K562 (cell line): ENCODE measurements at regions not wholly inside any gene's neighbourhood (a gene's known extent, or its start where the extent isn't known, plus 50 kb on each side); places are given as distances from the start of the nearest gene placed in this dataset.

ENCODE experiments used
- ATAC-seq: fragments of 200-7000 bp; cut with Tn5 transposase; 3 replicates; pipeline ENCODE4 v1.9.1; 2020; ENCODE audit warnings: moderate library complexity
- BruUV-seq: library from RNA; stranded (reverse); fragments of 400-500 nt; replicated peaks from 2 replicates; lab custom pipeline; 2021; lab: Mats Ljungman, UMichigan
- CTCF ChIA-PET: fragments of 300-600 bp; formaldehyde crosslinking; extraction: SDS; loops from one replicate; lab custom pipeline; 2021; ENCODE audit warnings: low intra/inter-chr PET ratio; lab: Yijun Ruan, JAX
- POLR2A ChIA-PET: fragments of 300-600, 350-650 bp; sonication (Branson Sonifier 250); formaldehyde crosslinking; extraction: SDS; loops from one replicate; lab custom pipeline; 2021; ENCODE audit warnings: antibody characterized with exemption, inconsistent platforms; lab: Yijun Ruan, JAX
- DNase-seq, 4 experiments: peaks; one replicate each; pipeline versions ENCODE4 v3.0.0 to v3.0.0-alpha.2; 2011 to 2018; ENCODE audit warnings: low spot score in 3 of 4, mixed read lengths in 3 of 4; ENCODE audit errors: extremely low read depth in 1 of 4
- FAIRE-seq: peaks from 2 replicates; lab custom pipeline; 2011; peaks lifted over from hg19 to GRCh38; lab: Jason Lieb, UNC
- H2AFZ ChIP-seq: 2 replicates; pipeline ENCODE4 v1.6.0; 2011; ENCODE audit warnings: low read depth, low read length, control low read depth, inconsistent platforms
- H3K27ac ChIP-seq: fragments of 200-600 bp; 3 replicates; pipeline ENCODE4 v1.8.0; 2011; ENCODE audit warnings: low read depth, mild to moderate bottlenecking, control low read depth, inconsistent platforms, low read length, moderate library complexity, mixed read lengths; ENCODE audit errors: extremely low read depth
- H3K27me3 ChIP-seq, 2 experiments: fragments of 300-600 bp in 1 of 2; 2 replicates in 1 of 2; 3 replicates in 1 of 2; pipeline versions ENCODE4 v1.6.0 to v1.8.0; 2011; ENCODE audit warnings: inconsistent platforms in 2 of 2, low read length in 2 of 2, mild to moderate bottlenecking in 1 of 2, mixed read lengths in 1 of 2, moderate library complexity in 1 of 2; ENCODE audit not compliant: control insufficient read depth in 2 of 2, insufficient read depth in 2 of 2
- H3K36me3 ChIP-seq: fragments of 300-600 bp; 3 replicates; pipeline ENCODE4 v1.8.0; 2011; ENCODE audit warnings: mild to moderate bottlenecking, low read length, inconsistent platforms; ENCODE audit not compliant: control insufficient read depth, insufficient read depth
- H3K4me1 ChIP-seq, 2 experiments: fragments of 200-600 bp in 1 of 2; replicated peaks in 1 of 2; 2 replicates in 1 of 2; 3 replicates in 1 of 2; pipeline versions ENCODE4 v1.5.1 to v1.8.0; 2011; ENCODE audit warnings: inconsistent platforms in 2 of 2, low read length in 2 of 2, mild to moderate bottlenecking in 1 of 2, mixed read lengths in 1 of 2, moderate library complexity in 1 of 2; ENCODE audit not compliant: control insufficient read depth in 2 of 2, insufficient read depth in 2 of 2
- H3K4me2 ChIP-seq: 2 replicates; pipeline ENCODE4 v1.6.1; 2011; ENCODE audit warnings: low read length, control low read depth, inconsistent platforms, mixed read lengths; ENCODE audit not compliant: insufficient read depth
- H3K4me3 ChIP-seq: fragments of 200-600 bp; sonication (generic), shearing (Covaris generic); 2 replicates; pipeline ENCODE4 v1.5.1; 2016; ENCODE audit warnings: control low read depth, inconsistent platforms
- H3K79me2 ChIP-seq: fragments of 200-600 bp; 3 replicates; pipeline ENCODE4 v1.8.0; 2011; ENCODE audit warnings: low read length, inconsistent platforms; ENCODE audit not compliant: control insufficient read depth, insufficient read depth
- H3K9ac ChIP-seq, 2 experiments: 2 replicates each; pipeline versions ENCODE4 v1.6.0 to v1.6.1; 2011; ENCODE audit warnings: low read depth in 2 of 2, low read length in 2 of 2, control low read depth in 1 of 2, inconsistent platforms in 1 of 2, mild to moderate bottlenecking in 1 of 2, mixed read lengths in 1 of 2; ENCODE audit not compliant: insufficient read depth in 1 of 2
- H3K9me1 ChIP-seq: one replicate; pipeline ENCODE4 v1.6.0; 2011; ENCODE audit warnings: inconsistent platforms, mild to moderate bottlenecking, low read length, moderate library complexity; ENCODE audit not compliant: control insufficient read depth, insufficient read depth
- H3K9me3 ChIP-seq: replicated peaks from 2 replicates; pipeline ENCODE4 v1.5.1; 2011; ENCODE audit warnings: low read depth, low read length, inconsistent platforms; ENCODE audit not compliant: control insufficient read depth, insufficient read depth
- H4K20me1 ChIP-seq: replicated peaks from 2 replicates; pipeline ENCODE4 v1.6.1; 2011; ENCODE audit warnings: low read length, inconsistent platforms, mixed read lengths; ENCODE audit not compliant: control insufficient read depth, insufficient read depth
- ASH1L ChIP-seq: fragments of 450-650 bp; IDR thresholded peaks from 2 replicates; pipeline ENCODE4 v1.6.1; 2018; ENCODE audit warnings: borderline replicate concordance, mild to moderate bottlenecking, low read depth; ENCODE audit not compliant: partially characterized antibody
- BHLHE40 ChIP-seq: IDR thresholded peaks from 2 replicates; pipeline ENCODE4 v1.6.1; 2011; ENCODE audit warnings: low read length, improper control_type of control experiment
- CEBPG ChIP-seq, 3 experiments: fragments of 200-800 bp in 1 of 3; sonication (Bioruptor generic) in 1 of 3; sonication (generic) in 1 of 3; formaldehyde crosslinking in 1 of 3; IDR thresholded peaks in 2 of 3; conservative IDR thresholded peaks in 1 of 3; 2 replicates each; pipeline versions ENCODE4 v1.6.1 to v1.8.0; 2016 to 2022; ENCODE audit warnings: missing compliant biosample characterization in 2 of 3, missing genetic modification characterization in 2 of 3, mild to moderate bottlenecking in 1 of 3, missing genetic modification reagents in 1 of 3
- FOXK1 ChIP-seq: sonication (generic); formaldehyde crosslinking; IDR thresholded peaks from 2 replicates; pipeline ENCODE4 v1.8.0; 2022; ENCODE audit warnings: missing genetic modification reagents, mild to moderate bottlenecking, borderline replicate concordance
- NFIC ChIP-seq: fragments of 450-650 bp; IDR thresholded peaks from 2 replicates; pipeline ENCODE4 v1.6.1; 2017; ENCODE audit warnings: mild to moderate bottlenecking, inconsistent platforms
- ZBED1 ChIP-seq: IDR thresholded peaks from 2 replicates; pipeline ENCODE4 v1.6.1; 2014
- ZNF239 ChIP-seq: fragments of 250-450 bp; sonication (Bioruptor Pico); IDR thresholded peaks from 2 replicates; pipeline ENCODE4 v1.4.0; 2020; ENCODE audit warnings: mild to moderate bottlenecking
- WGBS: fragments of 100-300 bp; shearing (Covaris generic); methylation state at CpG from one replicate; pipeline ENCODE4 v1.1.6; 2016; ENCODE audit warnings: low coverage, mixed read lengths; ENCODE audit not compliant: insufficient coverage; ENCODE audit errors: missing lambda C conversion rate; 5-methylcytosine and 5-hydroxymethylcytosine counted together
- in situ Hi-C: fragments of 300-500 bp; cut with MboI; formaldehyde crosslinking; loops from 4 replicates; pipeline ENCODE4 v1.15.0; 2018; ENCODE audit warnings: inconsistent platforms, mixed read lengths
- intact Hi-C: fragments of 100-400 bp; cut with micrococcal nuclease; formaldehyde crosslinking; loops from 2 replicates; pipeline ENCODE4 v1.14.2; 2022
- TF ChIP-seq, protein P1 (sequence below), 2 experiments: fragments of 450-650 bp in 1 of 2; IDR thresholded peaks; 2 replicates each; pipeline ENCODE4 v1.6.1; 2011 to 2017; ENCODE audit warnings: low read depth in 2 of 2, antibody characterized with exemption in 1 of 2, borderline replicate concordance in 1 of 2, low read length in 1 of 2, mild to moderate bottlenecking in 1 of 2, mixed read lengths in 1 of 2; ENCODE audit not compliant: control insufficient read depth in 1 of 2
- TF ChIP-seq, protein P2 (sequence below), 2 experiments: fragments of 450-650 bp; formaldehyde crosslinking in 1 of 2; IDR thresholded peaks; 2 replicates each; pipeline versions ENCODE4 v1.4.0 to v1.6.1; 2014 to 2020; ENCODE audit warnings: mild to moderate bottlenecking in 2 of 2, borderline replicate concordance in 1 of 2, low read depth in 1 of 2

DNA sequence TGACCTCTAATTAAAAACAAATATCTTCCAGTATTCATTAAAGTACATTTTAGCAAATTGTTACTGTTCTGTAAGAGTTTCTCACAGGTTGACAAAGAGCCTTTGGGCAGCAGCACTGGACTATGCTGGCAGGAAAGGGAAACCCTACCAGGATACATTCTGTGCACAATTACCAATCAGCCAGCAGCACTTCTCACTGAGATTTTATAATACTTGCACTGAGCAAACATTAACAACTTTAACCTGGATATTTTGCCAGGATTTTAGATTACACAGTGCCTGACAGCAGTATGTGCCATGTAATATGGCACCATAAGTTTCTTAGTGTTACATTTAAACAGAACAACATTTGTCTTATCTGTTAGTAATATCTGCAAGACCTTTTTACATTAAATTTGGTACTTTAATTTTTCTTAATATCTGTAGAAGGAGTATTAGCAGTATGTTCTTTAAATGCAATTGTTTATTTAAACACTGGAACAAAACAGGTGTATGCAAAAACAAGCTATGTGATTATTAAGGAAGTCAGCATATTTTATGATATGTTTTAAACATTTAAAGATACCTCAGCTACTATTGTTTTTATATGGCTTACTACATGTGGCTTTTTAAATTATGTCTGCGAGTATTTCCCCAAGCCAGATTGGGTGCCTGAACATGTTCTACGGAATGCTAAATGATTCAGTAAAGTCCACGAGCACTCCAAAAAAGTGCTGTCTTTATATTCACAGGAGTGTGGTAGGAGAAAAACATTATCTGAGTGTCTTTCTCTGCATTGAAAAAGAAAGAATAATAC, 699.0 kb upstream of the LUZP2 start:
- no peak for FAIRE-seq
- H3K9me3 ChIP-seq: no peaks in the 10 kb centered on the region; the same call in 1 of the 2 replicates
- 0% methylated on average over 3 of the region's 3 CpGs for WGBS
- no peak for TF ChIP-seq FOXK1 (CRISPR knock-in tag)
- TF ChIP-seq ZBED1: no peak
- TF ChIP-seq, protein P1, sequence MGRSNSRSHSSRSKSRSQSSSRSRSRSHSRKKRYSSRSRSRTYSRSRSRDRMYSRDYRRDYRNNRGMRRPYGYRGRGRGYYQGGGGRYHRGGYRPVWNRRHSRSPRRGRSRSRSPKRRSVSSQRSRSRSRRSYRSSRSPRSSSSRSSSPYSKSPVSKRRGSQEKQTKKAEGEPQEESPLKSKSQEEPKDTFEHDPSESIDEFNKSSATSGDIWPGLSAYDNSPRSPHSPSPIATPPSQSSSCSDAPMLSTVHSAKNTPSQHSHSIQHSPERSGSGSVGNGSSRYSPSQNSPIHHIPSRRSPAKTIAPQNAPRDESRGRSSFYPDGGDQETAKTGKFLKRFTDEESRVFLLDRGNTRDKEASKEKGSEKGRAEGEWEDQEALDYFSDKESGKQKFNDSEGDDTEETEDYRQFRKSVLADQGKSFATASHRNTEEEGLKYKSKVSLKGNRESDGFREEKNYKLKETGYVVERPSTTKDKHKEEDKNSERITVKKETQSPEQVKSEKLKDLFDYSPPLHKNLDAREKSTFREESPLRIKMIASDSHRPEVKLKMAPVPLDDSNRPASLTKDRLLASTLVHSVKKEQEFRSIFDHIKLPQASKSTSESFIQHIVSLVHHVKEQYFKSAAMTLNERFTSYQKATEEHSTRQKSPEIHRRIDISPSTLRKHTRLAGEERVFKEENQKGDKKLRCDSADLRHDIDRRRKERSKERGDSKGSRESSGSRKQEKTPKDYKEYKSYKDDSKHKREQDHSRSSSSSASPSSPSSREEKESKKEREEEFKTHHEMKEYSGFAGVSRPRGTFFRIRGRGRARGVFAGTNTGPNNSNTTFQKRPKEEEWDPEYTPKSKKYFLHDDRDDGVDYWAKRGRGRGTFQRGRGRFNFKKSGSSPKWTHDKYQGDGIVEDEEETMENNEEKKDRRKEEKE (IDR thresholded peaks at IDR 0.05; ENCODE audit: borderline replicate concordance in 1 of 2, control insufficient read depth in 1 of 2, low read depth in 2 of 2, low read length in 1 of 2): no peak
- TF ChIP-seq ASH1L: no peak
- TF ChIP-seq NFIC: no peak
- TF ChIP-seq CEBPG (CRISPR knock-in tag; IDR thresholded peaks at IDR 0.05): no peak
- TF ChIP-seq CEBPG (tag; conservative IDR thresholded peaks at IDR 0.05 in 1 of 2, IDR thresholded peaks at IDR 0.05 in 1 of 2): no peak
- TF ChIP-seq ZNF239 (CRISPR knock-in tag): no peak
- TF ChIP-seq BHLHE40: no peak
- TF ChIP-seq, protein P2, sequence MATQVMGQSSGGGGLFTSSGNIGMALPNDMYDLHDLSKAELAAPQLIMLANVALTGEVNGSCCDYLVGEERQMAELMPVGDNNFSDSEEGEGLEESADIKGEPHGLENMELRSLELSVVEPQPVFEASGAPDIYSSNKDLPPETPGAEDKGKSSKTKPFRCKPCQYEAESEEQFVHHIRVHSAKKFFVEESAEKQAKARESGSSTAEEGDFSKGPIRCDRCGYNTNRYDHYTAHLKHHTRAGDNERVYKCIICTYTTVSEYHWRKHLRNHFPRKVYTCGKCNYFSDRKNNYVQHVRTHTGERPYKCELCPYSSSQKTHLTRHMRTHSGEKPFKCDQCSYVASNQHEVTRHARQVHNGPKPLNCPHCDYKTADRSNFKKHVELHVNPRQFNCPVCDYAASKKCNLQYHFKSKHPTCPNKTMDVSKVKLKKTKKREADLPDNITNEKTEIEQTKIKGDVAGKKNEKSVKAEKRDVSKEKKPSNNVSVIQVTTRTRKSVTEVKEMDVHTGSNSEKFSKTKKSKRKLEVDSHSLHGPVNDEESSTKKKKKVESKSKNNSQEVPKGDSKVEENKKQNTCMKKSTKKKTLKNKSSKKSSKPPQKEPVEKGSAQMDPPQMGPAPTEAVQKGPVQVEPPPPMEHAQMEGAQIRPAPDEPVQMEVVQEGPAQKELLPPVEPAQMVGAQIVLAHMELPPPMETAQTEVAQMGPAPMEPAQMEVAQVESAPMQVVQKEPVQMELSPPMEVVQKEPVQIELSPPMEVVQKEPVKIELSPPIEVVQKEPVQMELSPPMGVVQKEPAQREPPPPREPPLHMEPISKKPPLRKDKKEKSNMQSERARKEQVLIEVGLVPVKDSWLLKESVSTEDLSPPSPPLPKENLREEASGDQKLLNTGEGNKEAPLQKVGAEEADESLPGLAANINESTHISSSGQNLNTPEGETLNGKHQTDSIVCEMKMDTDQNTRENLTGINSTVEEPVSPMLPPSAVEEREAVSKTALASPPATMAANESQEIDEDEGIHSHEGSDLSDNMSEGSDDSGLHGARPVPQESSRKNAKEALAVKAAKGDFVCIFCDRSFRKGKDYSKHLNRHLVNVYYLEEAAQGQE (IDR thresholded peaks at IDR 0.05; ENCODE audit: borderline replicate concordance): no peak
- TF ChIP-seq, protein P2 (CRISPR knock-in tag; IDR thresholded peaks at IDR 0.05; ENCODE audit: low read depth): no peak
- TF ChIP-seq, all 486 proteins: peak for 0
- ChIA-PET POLR2A (no interaction called here), CTCF (no interaction called here)
- H3K4me3 ChIP-seq: no peak overlapping the region
- intact Hi-C loops: no loop called here
- H3K9ac ChIP-seq: no peak overlapping the region
- H3K4me2 ChIP-seq: no peak overlapping the region
- ATAC-seq (no peak), DNase-seq (no peak)
- no peaks in the 10 kb centered on the region for H3K4me1 ChIP-seq
- no peaks in the 10 kb centered on the region for H3K27me3 ChIP-seq
- no peaks in the 10 kb centered on the region for H4K20me1 ChIP-seq
- H3K36me3 ChIP-seq: no peaks in the 10 kb centered on the region
- no peak overlapping the region for H3K27ac ChIP-seq
- H3K9me1 ChIP-seq: no peaks in the 10 kb centered on the region
- H2AFZ ChIP-seq: no peak overlapping the region
- no TSS peak for BruUV-seq
- in situ Hi-C loops: no loop called here
- H3K79me2 ChIP-seq: no peaks in the 10 kb centered on the region
